ENCODE measurements at regions not wholly inside any gene's neighbourhood (a gene's known extent, or its start where the extent isn't known, plus 50 kb on each side); places are given as distances from the start of the nearest gene placed in this dataset.

DNA sequence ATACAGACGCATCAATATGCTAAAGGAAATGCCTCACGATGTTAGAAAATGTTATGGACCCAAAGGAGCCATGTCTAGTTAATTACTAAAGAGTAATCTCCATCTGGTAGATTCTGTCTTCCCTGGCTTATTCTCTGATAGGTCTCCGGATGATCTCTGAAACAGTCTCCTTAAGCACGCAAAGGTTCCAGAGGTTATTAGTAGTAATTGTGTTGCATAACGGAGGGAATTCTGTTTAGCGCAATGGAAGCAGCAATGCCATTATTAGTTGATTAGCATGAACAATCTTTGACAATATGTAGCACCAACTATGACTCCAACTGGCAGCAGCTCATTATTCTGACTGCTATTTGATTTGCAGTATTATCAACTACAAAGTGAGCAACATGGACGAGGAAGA is 952.5 kb upstream of the SEMA6D start:
- Histone ChIP-seq H3K36me3 (ENCODE audit: control insufficient read depth in 2 of 2, insufficient read depth in 2 of 2, low read length in 2 of 2) (no peaks in the 10 kb centered on the region), H3K27ac (ENCODE audit: low read depth in 2 of 2, low read length in 2 of 2) (no peak overlapping the region), H3K4me3 (ENCODE audit: low read length in 2 of 2) (no peak overlapping the region), H3K9ac (ENCODE audit: low read depth in 1 of 2, low read length in 2 of 2) (no peak overlapping the region), H3K4me1 (ENCODE audit: control insufficient read depth in 2 of 2, insufficient read depth in 2 of 2, low read length in 2 of 2) (no peaks in the 10 kb centered on the region), H3K9me3 (ENCODE audit: control insufficient read depth in 2 of 2, low read length in 2 of 2) (peaks cover 0 to 7% of the 10 kb centered on the region in 2 donors), H3K27me3 (ENCODE audit: control insufficient read depth in 2 of 2, insufficient read depth in 2 of 2, low read length in 2 of 2) (no peaks in the 10 kb centered on the region)

DNA sequence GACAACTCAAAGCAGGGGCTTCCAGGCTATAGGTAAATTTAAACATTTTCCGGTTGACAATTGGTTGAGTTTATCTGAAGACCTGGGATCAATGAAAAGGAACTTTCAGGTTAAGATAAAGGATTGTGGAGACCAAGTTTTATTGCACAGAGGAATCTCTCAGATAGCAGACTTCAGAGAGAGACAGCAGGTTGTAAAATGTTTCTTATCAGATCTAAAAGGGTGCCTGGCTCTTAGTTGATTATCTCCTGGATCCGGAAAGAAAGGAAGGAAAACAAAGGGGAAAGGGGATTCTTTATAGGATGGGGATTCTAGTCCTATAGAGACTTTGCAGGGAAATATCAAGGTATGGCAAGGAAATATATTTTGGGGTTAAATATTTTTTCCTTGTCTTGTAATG is 951.3 kb upstream of the SEMA6D start:
- Histone ChIP-seq H3K27me3 (ENCODE audit: control insufficient read depth in 2 of 2, insufficient read depth in 2 of 2, low read length in 2 of 2) (no peaks in the 10 kb centered on the region), H3K36me3 (ENCODE audit: control insufficient read depth in 2 of 2, insufficient read depth in 2 of 2, low read length in 2 of 2) (no peaks in the 10 kb centered on the region), H3K9me3 (ENCODE audit: control insufficient read depth in 2 of 2, low read length in 2 of 2) (peaks cover 0 to 7% of the 10 kb centered on the region in 2 donors), H3K9ac (ENCODE audit: low read depth in 1 of 2, low read length in 2 of 2) (no peak overlapping the region), H3K27ac (ENCODE audit: low read depth in 2 of 2, low read length in 2 of 2) (no peak overlapping the region), H3K4me1 (ENCODE audit: control insufficient read depth in 2 of 2, insufficient read depth in 2 of 2, low read length in 2 of 2) (no peaks in the 10 kb centered on the region), H3K4me3 (ENCODE audit: low read length in 2 of 2) (no peak overlapping the region)

DNA sequence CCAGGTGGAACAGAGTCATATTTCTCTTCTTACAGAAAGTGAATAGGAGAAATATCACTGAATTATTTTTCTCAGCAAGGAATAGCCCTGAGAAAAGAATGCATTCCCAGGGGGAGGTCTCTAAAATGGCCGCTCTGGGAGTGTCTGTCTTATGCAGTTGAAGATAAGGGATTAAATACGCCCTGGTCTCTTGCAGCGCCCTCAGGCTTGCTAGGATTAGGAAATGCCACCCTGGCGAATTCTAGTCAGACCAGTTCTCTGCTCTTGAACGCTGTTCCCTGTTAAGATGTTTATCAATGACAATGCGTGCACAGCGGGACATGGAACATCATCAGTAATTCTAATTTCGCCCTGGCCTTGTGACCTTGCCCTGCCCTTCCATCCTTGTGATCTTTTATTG is 949.0 kb upstream of the SEMA6D start:
- no peak overlapping the region for H3K27ac ChIP-seq (ENCODE audit: low read depth in 2 of 2, low read length in 2 of 2)
- H3K4me1 ChIP-seq (ENCODE audit: control insufficient read depth in 2 of 2, insufficient read depth in 2 of 2, low read length in 2 of 2) = no peaks in the 10 kb centered on the region
- H3K4me3 ChIP-seq (ENCODE audit: low read length in 2 of 2) = no peak overlapping the region
- H3K36me3 ChIP-seq (ENCODE audit: control insufficient read depth in 2 of 2, insufficient read depth in 2 of 2, low read length in 2 of 2) = no peaks in the 10 kb centered on the region
- H3K27me3 ChIP-seq (ENCODE audit: control insufficient read depth in 2 of 2, insufficient read depth in 2 of 2, low read length in 2 of 2) = no peaks in the 10 kb centered on the region
- no peak overlapping the region for H3K9ac ChIP-seq (ENCODE audit: low read depth in 1 of 2, low read length in 2 of 2)
- H3K9me3 ChIP-seq (ENCODE audit: control insufficient read depth in 2 of 2, low read length in 2 of 2) = peaks cover 0 to 7% of the 10 kb centered on the region in 2 donors

DNA sequence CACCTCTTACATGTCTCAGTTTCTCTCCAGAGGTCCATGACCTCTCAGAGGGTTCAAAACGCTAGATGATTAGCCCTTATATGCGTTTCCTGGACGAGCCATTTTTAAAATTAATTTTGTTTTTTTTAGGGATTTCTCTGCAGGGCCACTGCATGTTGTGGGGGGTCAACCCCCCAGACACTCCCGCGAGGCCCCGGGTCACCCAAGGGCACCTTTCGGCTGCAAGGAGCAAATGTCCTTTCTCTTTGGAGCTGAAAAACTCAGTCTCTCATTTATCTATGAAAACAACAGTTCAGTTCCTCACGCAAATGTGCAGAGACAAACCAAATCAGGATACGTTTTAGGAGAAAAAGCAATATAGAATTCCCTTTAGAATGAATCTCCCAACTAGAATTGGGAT is 944.3 kb upstream of the SEMA6D start:
- H3K9me3 ChIP-seq (ENCODE audit: control insufficient read depth in 2 of 2, low read length in 2 of 2) = peaks cover 0 to 7% of the 10 kb centered on the region in 2 donors
- no peak overlapping the region for H3K27ac ChIP-seq (ENCODE audit: low read depth in 2 of 2, low read length in 2 of 2)
- H3K4me3 ChIP-seq (ENCODE audit: low read length in 2 of 2) = no peak overlapping the region
- H3K36me3 ChIP-seq (ENCODE audit: control insufficient read depth in 2 of 2, insufficient read depth in 2 of 2, low read length in 2 of 2) = no peaks in the 10 kb centered on the region
- no peaks in the 10 kb centered on the region for H3K27me3 ChIP-seq (ENCODE audit: control insufficient read depth in 2 of 2, insufficient read depth in 2 of 2, low read length in 2 of 2)
- no peak overlapping the region for H3K9ac ChIP-seq (ENCODE audit: low read depth in 1 of 2, low read length in 2 of 2)
- no peaks in the 10 kb centered on the region for H3K4me1 ChIP-seq (ENCODE audit: control insufficient read depth in 2 of 2, insufficient read depth in 2 of 2, low read length in 2 of 2)

DNA sequence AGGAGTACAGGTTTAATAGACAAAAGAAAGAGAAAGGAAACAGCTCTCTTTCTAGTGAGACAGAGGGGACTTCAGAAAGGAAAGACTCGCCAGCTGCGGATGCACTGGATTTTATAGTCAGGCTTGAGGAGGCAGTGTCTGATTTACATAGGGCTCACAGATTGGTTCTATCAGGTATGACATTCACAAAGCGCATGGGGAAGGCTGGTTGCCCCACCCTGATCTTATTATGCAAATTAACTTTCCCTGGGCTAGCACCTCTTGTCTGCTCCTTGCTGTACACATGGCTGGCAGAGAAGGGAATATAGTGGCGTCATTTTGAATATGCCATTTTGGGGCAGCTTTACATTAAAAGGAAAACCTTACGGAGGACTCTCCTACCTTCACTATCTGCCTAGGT is 938.4 kb upstream of the SEMA6D start:
- no peak overlapping the region for H3K4me3 ChIP-seq (ENCODE audit: low read length in 2 of 2)
- H3K27me3 ChIP-seq (ENCODE audit: control insufficient read depth in 2 of 2, insufficient read depth in 2 of 2, low read length in 2 of 2) = no peaks in the 10 kb centered on the region
- H3K27ac ChIP-seq (ENCODE audit: low read depth in 2 of 2, low read length in 2 of 2) = no peak overlapping the region
- H3K36me3 ChIP-seq (ENCODE audit: control insufficient read depth in 2 of 2, insufficient read depth in 2 of 2, low read length in 2 of 2) = no peaks in the 10 kb centered on the region
- H3K9me3 ChIP-seq (ENCODE audit: control insufficient read depth in 2 of 2, low read length in 2 of 2) = no peaks in the 10 kb centered on the region
- no peaks in the 10 kb centered on the region for H3K4me1 ChIP-seq (ENCODE audit: control insufficient read depth in 2 of 2, insufficient read depth in 2 of 2, low read length in 2 of 2)
- no peak overlapping the region for H3K9ac ChIP-seq (ENCODE audit: low read depth in 1 of 2, low read length in 2 of 2)

DNA sequence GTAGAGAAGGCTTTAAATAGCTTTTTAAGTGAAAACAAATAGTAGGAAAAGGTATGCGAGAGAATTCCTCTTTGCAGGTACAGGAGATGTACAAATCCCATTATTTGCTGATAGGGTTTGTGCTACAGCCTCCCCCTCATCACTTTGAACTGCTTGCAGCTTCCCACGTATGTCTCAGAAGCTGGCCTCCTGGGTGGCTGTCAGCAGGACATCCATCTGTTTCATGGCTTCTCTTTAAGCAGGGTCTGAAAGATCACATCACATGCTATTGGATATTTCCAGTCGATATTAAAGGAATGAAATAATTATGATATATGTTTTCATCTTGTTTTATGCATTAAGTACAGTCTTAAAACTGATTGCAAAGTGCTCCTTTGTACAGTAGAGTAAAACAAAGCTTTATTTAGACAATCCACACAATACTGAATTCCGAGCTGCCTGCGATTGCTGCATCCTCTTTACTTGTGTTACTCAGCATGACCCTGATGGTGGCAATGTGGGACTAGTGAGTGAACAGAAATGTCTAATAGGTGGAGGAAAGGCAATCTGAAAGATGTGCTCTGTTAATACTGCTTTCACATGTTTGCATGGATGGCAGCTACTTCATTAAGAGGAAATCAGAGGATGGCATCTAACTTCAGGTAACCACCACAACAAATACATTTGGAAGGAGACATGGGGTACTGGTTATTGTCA is 930.6 kb upstream of the SEMA6D start:
- no peak overlapping the region for H3K4me3 ChIP-seq (ENCODE audit: low read length in 2 of 2)
- H3K9me3 ChIP-seq (ENCODE audit: control insufficient read depth in 2 of 2, low read length in 2 of 2) = no peaks in the 10 kb centered on the region
- no peaks in the 10 kb centered on the region for H3K4me1 ChIP-seq (ENCODE audit: control insufficient read depth in 2 of 2, insufficient read depth in 2 of 2, low read length in 2 of 2)
- no peak overlapping the region for H3K9ac ChIP-seq (ENCODE audit: low read depth in 1 of 2, low read length in 2 of 2)
- H3K27me3 ChIP-seq (ENCODE audit: control insufficient read depth in 2 of 2, insufficient read depth in 2 of 2, low read length in 2 of 2) = no peaks in the 10 kb centered on the region
- no peak overlapping the region for H3K27ac ChIP-seq (ENCODE audit: low read depth in 2 of 2, low read length in 2 of 2)
- H3K36me3 ChIP-seq (ENCODE audit: control insufficient read depth in 2 of 2, insufficient read depth in 2 of 2, low read length in 2 of 2) = no peaks in the 10 kb centered on the region

DNA sequence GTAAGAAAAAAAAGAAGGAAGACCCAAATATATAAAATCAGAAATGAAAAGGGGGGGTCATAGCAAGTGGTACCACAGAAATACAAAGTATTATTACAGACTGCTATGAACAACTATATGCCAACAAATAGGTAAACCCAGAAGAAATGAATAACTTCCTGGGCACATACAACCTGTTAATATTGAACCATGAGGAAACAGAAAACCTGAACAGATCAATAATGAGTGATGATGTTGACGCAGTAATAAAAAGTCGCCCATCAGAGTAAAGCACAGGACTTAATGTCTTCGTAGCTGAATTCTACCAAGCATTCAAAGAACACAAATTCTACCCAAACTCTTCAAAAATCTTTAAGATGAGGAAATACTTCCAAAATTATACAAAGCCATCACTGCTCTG is 921.6 kb upstream of the SEMA6D start:
- no peak overlapping the region for H3K27ac ChIP-seq (ENCODE audit: low read depth in 2 of 2, low read length in 2 of 2)
- no peak overlapping the region for H3K9ac ChIP-seq (ENCODE audit: low read depth in 1 of 2, low read length in 2 of 2)
- H3K4me1 ChIP-seq (ENCODE audit: control insufficient read depth in 2 of 2, insufficient read depth in 2 of 2, low read length in 2 of 2) = no peaks in the 10 kb centered on the region
- H3K4me3 ChIP-seq (ENCODE audit: low read length in 2 of 2) = no peak overlapping the region
- no peaks in the 10 kb centered on the region for H3K27me3 ChIP-seq (ENCODE audit: control insufficient read depth in 2 of 2, insufficient read depth in 2 of 2, low read length in 2 of 2)
- peaks cover 0 to 2% of the 10 kb centered on the region in 2 donors for H3K9me3 ChIP-seq (ENCODE audit: control insufficient read depth in 2 of 2, low read length in 2 of 2)
- no peaks in the 10 kb centered on the region for H3K36me3 ChIP-seq (ENCODE audit: control insufficient read depth in 2 of 2, insufficient read depth in 2 of 2, low read length in 2 of 2)

DNA sequence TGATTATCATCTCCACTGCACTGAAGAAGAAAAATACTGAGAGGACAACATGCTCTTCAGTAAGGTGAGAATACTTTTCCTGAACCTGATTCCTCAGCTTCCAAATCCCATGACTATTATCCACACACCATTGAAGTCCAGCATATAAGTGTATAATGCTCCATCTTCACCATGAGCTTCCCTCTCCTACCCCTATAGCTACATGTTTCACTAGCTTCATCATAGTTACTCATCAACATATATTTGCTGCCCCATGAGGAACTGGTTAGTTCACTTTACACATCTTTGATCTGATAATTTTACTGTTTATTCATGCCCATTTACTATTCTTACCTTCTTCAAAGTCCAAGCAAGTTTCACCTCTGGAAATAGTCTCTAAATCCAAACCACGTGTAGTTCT is 908.5 kb upstream of the SEMA6D start:
- H3K27me3 ChIP-seq (ENCODE audit: control insufficient read depth in 2 of 2, insufficient read depth in 2 of 2, low read length in 2 of 2) = no peaks in the 10 kb centered on the region
- no peak overlapping the region for H3K27ac ChIP-seq (ENCODE audit: low read depth in 2 of 2, low read length in 2 of 2)
- no peaks in the 10 kb centered on the region for H3K4me1 ChIP-seq (ENCODE audit: control insufficient read depth in 2 of 2, insufficient read depth in 2 of 2, low read length in 2 of 2)
- no peak overlapping the region for H3K4me3 ChIP-seq (ENCODE audit: low read length in 2 of 2)
- H3K9me3 ChIP-seq (ENCODE audit: control insufficient read depth in 2 of 2, low read length in 2 of 2) = no peaks in the 10 kb centered on the region
- no peak overlapping the region for H3K9ac ChIP-seq (ENCODE audit: low read depth in 1 of 2, low read length in 2 of 2)
- no peaks in the 10 kb centered on the region for H3K36me3 ChIP-seq (ENCODE audit: control insufficient read depth in 2 of 2, insufficient read depth in 2 of 2, low read length in 2 of 2)

DNA sequence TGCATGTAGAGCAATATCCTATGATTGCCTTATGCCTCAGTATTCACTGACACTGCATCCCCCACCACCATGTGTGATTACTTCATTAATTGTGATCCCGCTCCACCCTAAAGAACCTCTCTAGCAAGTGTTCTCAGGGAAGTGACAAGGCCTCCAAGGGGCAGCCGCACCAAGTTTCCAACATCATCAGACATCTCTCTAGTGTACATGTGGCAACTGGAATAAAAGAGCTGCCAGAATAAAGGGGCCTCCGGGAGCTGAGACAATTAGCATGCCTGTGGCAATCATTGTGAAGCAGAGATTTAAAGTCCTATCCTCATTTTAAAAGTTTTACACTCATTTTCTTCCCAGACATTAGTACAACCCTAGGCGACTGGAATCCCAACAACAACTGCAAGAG is 902.1 kb upstream of the SEMA6D start:
- no peaks in the 10 kb centered on the region for H3K4me1 ChIP-seq (ENCODE audit: control insufficient read depth in 2 of 2, insufficient read depth in 2 of 2, low read length in 2 of 2)
- no peaks in the 10 kb centered on the region for H3K9me3 ChIP-seq (ENCODE audit: control insufficient read depth in 2 of 2, low read length in 2 of 2)
- no peaks in the 10 kb centered on the region for H3K36me3 ChIP-seq (ENCODE audit: control insufficient read depth in 2 of 2, insufficient read depth in 2 of 2, low read length in 2 of 2)
- no peak overlapping the region for H3K9ac ChIP-seq (ENCODE audit: low read depth in 1 of 2, low read length in 2 of 2)
- H3K27ac ChIP-seq (ENCODE audit: low read depth in 2 of 2, low read length in 2 of 2) = no peak overlapping the region
- H3K27me3 ChIP-seq (ENCODE audit: control insufficient read depth in 2 of 2, insufficient read depth in 2 of 2, low read length in 2 of 2) = no peaks in the 10 kb centered on the region
- H3K4me3 ChIP-seq (ENCODE audit: low read length in 2 of 2) = no peak overlapping the region

DNA sequence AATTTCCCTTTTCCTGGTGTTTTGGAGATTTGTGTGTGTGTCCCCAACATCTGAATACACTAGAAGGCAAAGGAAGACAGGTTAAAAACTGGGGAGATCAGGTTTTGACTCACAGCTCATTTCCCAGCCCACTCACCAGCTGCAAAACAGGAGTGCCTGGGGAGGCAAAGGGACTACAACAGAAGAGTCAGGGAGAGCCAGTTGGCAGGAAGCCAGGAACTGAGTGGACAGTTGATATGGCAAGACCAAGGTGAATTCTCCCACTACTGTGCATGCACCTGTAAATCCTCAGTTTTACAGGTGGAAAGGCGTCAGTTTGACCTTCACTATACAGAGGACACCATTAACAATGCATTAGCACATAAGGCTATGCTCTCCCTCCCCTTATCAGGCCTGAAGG is 901.5 kb upstream of the SEMA6D start:
- Histone ChIP-seq H3K36me3 (ENCODE audit: control insufficient read depth in 2 of 2, insufficient read depth in 2 of 2, low read length in 2 of 2) (no peaks in the 10 kb centered on the region), H3K9ac (ENCODE audit: low read depth in 1 of 2, low read length in 2 of 2) (no peak overlapping the region), H3K4me3 (ENCODE audit: low read length in 2 of 2) (no peak overlapping the region), H3K27ac (ENCODE audit: low read depth in 2 of 2, low read length in 2 of 2) (no peak overlapping the region), H3K4me1 (ENCODE audit: control insufficient read depth in 2 of 2, insufficient read depth in 2 of 2, low read length in 2 of 2) (no peaks in the 10 kb centered on the region), H3K9me3 (ENCODE audit: control insufficient read depth in 2 of 2, low read length in 2 of 2) (no peaks in the 10 kb centered on the region), H3K27me3 (ENCODE audit: control insufficient read depth in 2 of 2, insufficient read depth in 2 of 2, low read length in 2 of 2) (no peaks in the 10 kb centered on the region)

DNA sequence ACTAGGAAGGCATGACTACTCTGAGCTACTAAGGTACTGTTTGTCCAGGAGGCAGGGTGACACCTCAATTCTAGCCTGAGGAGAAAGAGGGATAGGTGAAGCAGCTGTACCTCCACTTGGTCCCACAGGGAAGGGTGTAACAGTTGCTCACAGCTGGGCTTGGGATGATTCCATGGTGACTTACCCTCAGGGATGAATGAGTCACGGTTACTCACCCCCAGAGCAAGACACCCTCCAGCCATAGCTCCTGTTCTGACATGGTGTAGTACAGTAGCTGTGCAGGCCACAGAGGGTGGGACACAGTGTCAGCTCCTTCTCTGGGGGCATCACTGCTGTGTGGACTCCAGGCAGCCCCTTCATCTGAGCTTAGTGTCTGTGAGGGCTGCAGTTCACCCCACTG is 868.6 kb upstream of the SEMA6D start:
- Histone ChIP-seq H3K27ac (ENCODE audit: low read depth in 2 of 2, low read length in 2 of 2) (no peak overlapping the region), H3K4me3 (ENCODE audit: low read length in 2 of 2) (no peak overlapping the region), H3K9ac (ENCODE audit: low read depth in 1 of 2, low read length in 2 of 2) (no peak overlapping the region), H3K36me3 (ENCODE audit: control insufficient read depth in 2 of 2, insufficient read depth in 2 of 2, low read length in 2 of 2) (no peaks in the 10 kb centered on the region), H3K4me1 (ENCODE audit: control insufficient read depth in 2 of 2, insufficient read depth in 2 of 2, low read length in 2 of 2) (no peaks in the 10 kb centered on the region), H3K9me3 (ENCODE audit: control insufficient read depth in 2 of 2, low read length in 2 of 2) (no peaks in the 10 kb centered on the region), H3K27me3 (ENCODE audit: control insufficient read depth in 2 of 2, insufficient read depth in 2 of 2, low read length in 2 of 2) (no peaks in the 10 kb centered on the region)
